ENCODE measurements at regions not wholly inside any gene's neighbourhood (a gene's known extent, or its start where the extent isn't known, plus 50 kb on each side); places are given as distances from the start of the nearest gene placed in this dataset.

DNA sequence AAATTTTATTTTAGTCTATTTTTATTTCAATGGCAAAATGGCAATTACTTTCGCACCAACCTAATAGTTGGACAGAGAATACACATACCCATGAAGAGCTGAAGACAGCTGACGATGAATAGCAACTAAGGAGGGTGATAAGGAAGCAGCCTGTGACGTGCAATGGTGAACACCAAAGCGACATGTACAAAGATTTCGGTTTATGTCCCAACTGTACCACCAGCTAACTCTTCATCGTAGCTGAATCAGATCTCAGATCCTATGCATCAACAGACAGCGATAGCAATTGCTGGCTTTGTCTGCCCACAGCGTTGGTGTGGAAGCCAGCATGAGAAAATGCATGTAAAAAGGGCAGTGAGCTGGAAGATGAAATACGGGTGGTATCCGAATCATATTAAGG, 130.6 kb upstream of the ANKH start:
- TF ChIP-seq, protein P1, sequence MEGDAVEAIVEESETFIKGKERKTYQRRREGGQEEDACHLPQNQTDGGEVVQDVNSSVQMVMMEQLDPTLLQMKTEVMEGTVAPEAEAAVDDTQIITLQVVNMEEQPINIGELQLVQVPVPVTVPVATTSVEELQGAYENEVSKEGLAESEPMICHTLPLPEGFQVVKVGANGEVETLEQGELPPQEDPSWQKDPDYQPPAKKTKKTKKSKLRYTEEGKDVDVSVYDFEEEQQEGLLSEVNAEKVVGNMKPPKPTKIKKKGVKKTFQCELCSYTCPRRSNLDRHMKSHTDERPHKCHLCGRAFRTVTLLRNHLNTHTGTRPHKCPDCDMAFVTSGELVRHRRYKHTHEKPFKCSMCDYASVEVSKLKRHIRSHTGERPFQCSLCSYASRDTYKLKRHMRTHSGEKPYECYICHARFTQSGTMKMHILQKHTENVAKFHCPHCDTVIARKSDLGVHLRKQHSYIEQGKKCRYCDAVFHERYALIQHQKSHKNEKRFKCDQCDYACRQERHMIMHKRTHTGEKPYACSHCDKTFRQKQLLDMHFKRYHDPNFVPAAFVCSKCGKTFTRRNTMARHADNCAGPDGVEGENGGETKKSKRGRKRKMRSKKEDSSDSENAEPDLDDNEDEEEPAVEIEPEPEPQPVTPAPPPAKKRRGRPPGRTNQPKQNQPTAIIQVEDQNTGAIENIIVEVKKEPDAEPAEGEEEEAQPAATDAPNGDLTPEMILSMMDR (conservative IDR thresholded peaks at IDR 0.05 in 1 of 2, IDR thresholded peaks at IDR 0.05 in 1 of 2; ENCODE audit: low read depth in 1 of 2, low read length in 2 of 2), result no peak
- no peak for TF ChIP-seq EZH2 (IDR thresholded peaks at IDR 0.05; ENCODE audit: low read length, missing control alignments)
- Histone ChIP-seq H3K27ac (ENCODE audit: insufficient read depth, low read length) (no peak overlapping the region), H3K4me3 (replicated peaks in 1 of 4; ENCODE audit: control extremely low read depth in 1 of 4, insufficient read depth in 1 of 4, low read depth in 3 of 4, low read length in 4 of 4) (no peak overlapping the region), H3K4me1 (ENCODE audit: control insufficient read depth, extremely low read depth, insufficient read depth, low read length) (no peaks in the 10 kb centered on the region), H2AFZ (ENCODE audit: low read length) (no peak overlapping the region), H3K9me3 (ENCODE audit: control insufficient read depth, insufficient read depth, low read depth, low read length) (no peaks in the 10 kb centered on the region), H3K27me3 (ENCODE audit: control insufficient read depth, insufficient read depth, low read length) (peaks cover 12% of the 10 kb centered on the region), H3K36me3 (ENCODE audit: control insufficient read depth, insufficient read depth, low read length) (no peaks in the 10 kb centered on the region), H3K79me2 (ENCODE audit: control insufficient read depth, insufficient read depth, low read length) (no peaks in the 10 kb centered on the region), H4K20me1 (ENCODE audit: control insufficient read depth, extremely low read depth, insufficient read depth, low read length) (no peaks in the 10 kb centered on the region), H3K4me2 (ENCODE audit: extremely low read depth, insufficient read depth, low read length) (no peak overlapping the region), H3K9ac (ENCODE audit: insufficient read depth, low read length) (no peak overlapping the region)
- no peak for DNase-seq (ENCODE audit: low read depth in 2 of 2)

DNA sequence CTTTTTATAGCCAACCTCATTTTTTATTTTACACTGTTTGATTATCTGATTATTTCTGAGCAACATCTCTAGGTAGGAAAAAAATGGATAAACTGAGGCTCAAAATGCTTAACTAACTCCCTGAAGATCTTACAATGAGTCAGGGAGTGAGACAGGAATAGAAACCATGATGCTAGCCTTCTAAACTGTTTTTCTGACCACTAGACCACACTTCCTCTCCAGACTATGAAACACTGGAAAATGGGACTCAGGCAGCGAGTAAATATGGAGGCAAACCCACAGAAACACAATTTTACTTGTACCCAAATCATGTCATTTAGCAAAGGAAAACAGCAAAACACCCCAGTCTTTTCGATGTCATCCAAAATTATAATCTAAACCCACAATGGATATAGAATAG, 129.9 kb upstream of the ANKH start:
- TF ChIP-seq, protein P1 (conservative IDR thresholded peaks at IDR 0.05 in 1 of 2, IDR thresholded peaks at IDR 0.05 in 1 of 2; ENCODE audit: low read depth in 1 of 2, low read length in 2 of 2), result no peak
- TF ChIP-seq EZH2 (IDR thresholded peaks at IDR 0.05; ENCODE audit: low read length, missing control alignments), result no peak
- peaks cover 10% of the 10 kb centered on the region for H3K27me3 ChIP-seq (ENCODE audit: control insufficient read depth, insufficient read depth, low read length)
- no peak overlapping the region for H3K4me2 ChIP-seq (ENCODE audit: extremely low read depth, insufficient read depth, low read length)
- no peak overlapping the region for H3K27ac ChIP-seq (ENCODE audit: insufficient read depth, low read length)
- H3K4me1 ChIP-seq (ENCODE audit: control insufficient read depth, extremely low read depth, insufficient read depth, low read length), result no peaks in the 10 kb centered on the region
- H3K9me3 ChIP-seq (ENCODE audit: control insufficient read depth, insufficient read depth, low read depth, low read length), result no peaks in the 10 kb centered on the region
- no peak for DNase-seq (ENCODE audit: low read depth in 2 of 2)
- no peak overlapping the region for H3K9ac ChIP-seq (ENCODE audit: insufficient read depth, low read length)
- no peaks in the 10 kb centered on the region for H3K36me3 ChIP-seq (ENCODE audit: control insufficient read depth, insufficient read depth, low read length)
- no peaks in the 10 kb centered on the region for H3K79me2 ChIP-seq (ENCODE audit: control insufficient read depth, insufficient read depth, low read length)
- H2AFZ ChIP-seq (ENCODE audit: low read length), result no peak overlapping the region
- H4K20me1 ChIP-seq (ENCODE audit: control insufficient read depth, extremely low read depth, insufficient read depth, low read length), result no peaks in the 10 kb centered on the region
- H3K4me3 ChIP-seq (replicated peaks in 1 of 4; ENCODE audit: control extremely low read depth in 1 of 4, insufficient read depth in 1 of 4, low read depth in 3 of 4, low read length in 4 of 4), result no peak overlapping the region

DNA sequence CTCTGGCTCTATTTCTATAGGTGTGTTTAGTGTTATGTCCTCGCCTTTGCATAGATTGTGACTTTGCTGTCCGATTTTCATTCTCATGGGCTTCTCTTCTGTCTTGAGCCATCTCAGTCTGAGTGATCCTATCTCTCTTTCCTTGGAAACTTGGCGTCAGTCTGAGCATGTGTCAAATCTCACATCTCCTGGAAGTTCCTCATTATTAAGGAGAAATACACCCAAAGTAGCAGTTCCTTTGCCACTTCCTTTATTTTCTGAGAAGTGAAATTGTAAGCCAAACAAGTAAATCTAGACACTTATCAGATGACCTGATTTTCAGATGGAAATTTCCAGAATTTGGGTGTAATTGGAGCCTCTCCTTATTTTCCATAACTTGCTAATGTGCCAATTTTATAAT, 126.9 kb upstream of the ANKH start:
- Histone ChIP-seq H3K27ac (ENCODE audit: insufficient read depth, low read length) (no peak overlapping the region), H3K9me3 (ENCODE audit: control insufficient read depth, insufficient read depth, low read depth, low read length) (no peaks in the 10 kb centered on the region), H3K9ac (ENCODE audit: insufficient read depth, low read length) (no peak overlapping the region), H3K79me2 (ENCODE audit: control insufficient read depth, insufficient read depth, low read length) (no peaks in the 10 kb centered on the region), H3K4me1 (ENCODE audit: control insufficient read depth, extremely low read depth, insufficient read depth, low read length) (no peaks in the 10 kb centered on the region), H3K27me3 (ENCODE audit: control insufficient read depth, insufficient read depth, low read length) (peaks cover 5% of the 10 kb centered on the region), H3K36me3 (ENCODE audit: control insufficient read depth, insufficient read depth, low read length) (no peaks in the 10 kb centered on the region), H2AFZ (ENCODE audit: low read length) (no peak overlapping the region), H4K20me1 (ENCODE audit: control insufficient read depth, extremely low read depth, insufficient read depth, low read length) (no peaks in the 10 kb centered on the region), H3K4me2 (ENCODE audit: extremely low read depth, insufficient read depth, low read length) (no peak overlapping the region), H3K4me3 (replicated peaks in 1 of 4; ENCODE audit: control extremely low read depth in 1 of 4, insufficient read depth in 1 of 4, low read depth in 3 of 4, low read length in 4 of 4) (no peak overlapping the region)
- DNase-seq (ENCODE audit: low read depth in 2 of 2), result no peak
- TF ChIP-seq, protein P1 (conservative IDR thresholded peaks at IDR 0.05 in 1 of 2, IDR thresholded peaks at IDR 0.05 in 1 of 2; ENCODE audit: low read depth in 1 of 2, low read length in 2 of 2), result no peak
- no peak for TF ChIP-seq EZH2 (IDR thresholded peaks at IDR 0.05; ENCODE audit: low read length, missing control alignments)
